ENCODE measurements at regions not wholly inside any gene's neighbourhood (a gene's known extent, or its start where the extent isn't known, plus 50 kb on each side); places are given as distances from the start of the nearest gene placed in this dataset.

GRCh38 chr2:60649721-60650120, 96.3 kb upstream of the BCL11A start:
- H3K27ac ChIP-seq: no peak overlapping the region
- H3K36me3 ChIP-seq: no peaks in the 10 kb centered on the region
- no peak overlapping the region for H3K4me3 ChIP-seq
- H3K27me3 ChIP-seq: no peaks in the 10 kb centered on the region
- intact Hi-C loops (cut with DNase I; ENCODE audit: low total_unique reads): no loop called here
- no peaks in the 10 kb centered on the region for H3K4me1 ChIP-seq
- no peak for DNase-seq (ENCODE audit: low spot score in 2 of 2)
- TF ChIP-seq POLR2A (IDR thresholded peaks at IDR 0.05): no peak
- TF ChIP-seq POLR2AphosphoS5 (IDR thresholded peaks at IDR 0.05): no peak
- TF ChIP-seq CTCF (IDR thresholded peaks at IDR 0.05): no peak
- no peaks in the 10 kb centered on the region for H3K9me3 ChIP-seq

GRCh38 chr2:60652832-60653340, 99.4 kb upstream of the BCL11A start:
- intact Hi-C loops (cut with DNase I; ENCODE audit: low total_unique reads): no loop called here
- H3K27ac ChIP-seq: no peak overlapping the region
- no peaks in the 10 kb centered on the region for H3K27me3 ChIP-seq
- H3K4me3 ChIP-seq: no peak overlapping the region
- no peaks in the 10 kb centered on the region for H3K36me3 ChIP-seq
- H3K9me3 ChIP-seq: no peaks in the 10 kb centered on the region
- no peaks in the 10 kb centered on the region for H3K4me1 ChIP-seq
- no peak for TF ChIP-seq POLR2AphosphoS5 (IDR thresholded peaks at IDR 0.05)
- DNase-seq (ENCODE audit: low spot score in 2 of 2): no peak

- H3K4me1 ChIP-seq: no peaks in the 10 kb centered on the region
- H3K9me3 ChIP-seq: no peaks in the 10 kb centered on the region
- H3K4me3 ChIP-seq: no peak overlapping the region
- no peak for DNase-seq (ENCODE audit: low spot score in 2 of 2)
- no peaks in the 10 kb centered on the region for H3K36me3 ChIP-seq
- TF ChIP-seq POLR2A (IDR thresholded peaks at IDR 0.05): no peak
- TF ChIP-seq CTCF (IDR thresholded peaks at IDR 0.05): no peak
- TF ChIP-seq POLR2AphosphoS5 (IDR thresholded peaks at IDR 0.05): no peak
- H3K27me3 ChIP-seq: no peaks in the 10 kb centered on the region
- no peak overlapping the region for H3K27ac ChIP-seq
- intact Hi-C loops (cut with DNase I; ENCODE audit: low total_unique reads): no loop called here
Measured at GRCh38 chr2:60657673-60658072, 98.4 kb upstream of the PAPOLG start.

- H3K36me3 ChIP-seq: no peaks in the 10 kb centered on the region
- TF ChIP-seq POLR2A (IDR thresholded peaks at IDR 0.05) (no peak), CTCF (IDR thresholded peaks at IDR 0.05) (no peak), POLR2AphosphoS5 (IDR thresholded peaks at IDR 0.05) (no peak)
Measured at GRCh38 chr2:60659026-60659425, 97.0 kb upstream of the PAPOLG start.

GRCh38 chr2:60661073-60661738, 94.9 kb upstream of the PAPOLG start:
- intact Hi-C loops (cut with DNase I; ENCODE audit: low total_unique reads): no loop called here
- no peak for DNase-seq (ENCODE audit: low spot score in 2 of 2)

More at GRCh38 chr2:60659026-60659425, 97.0 kb upstream of the PAPOLG start:
- intact Hi-C loops (cut with DNase I; ENCODE audit: low total_unique reads): no loop called here
- H3K4me3 ChIP-seq: no peak overlapping the region
- no peaks in the 10 kb centered on the region for H3K9me3 ChIP-seq
- no peaks in the 10 kb centered on the region for H3K27me3 ChIP-seq
- no peak overlapping the region for H3K27ac ChIP-seq
- no peak for DNase-seq (ENCODE audit: low spot score in 2 of 2)
- no peaks in the 10 kb centered on the region for H3K4me1 ChIP-seq

More at GRCh38 chr2:60661073-60661738, 94.9 kb upstream of the PAPOLG start:
- H3K9me3 ChIP-seq: no peaks in the 10 kb centered on the region
- no peaks in the 10 kb centered on the region for H3K4me1 ChIP-seq
- no peak overlapping the region for H3K4me3 ChIP-seq
- no peak for TF ChIP-seq CTCF (IDR thresholded peaks at IDR 0.05)
- no peak for TF ChIP-seq POLR2AphosphoS5 (IDR thresholded peaks at IDR 0.05)
- TF ChIP-seq POLR2A (IDR thresholded peaks at IDR 0.05): no peak
- no peaks in the 10 kb centered on the region for H3K27me3 ChIP-seq
- H3K27ac ChIP-seq: no peak overlapping the region
- no peaks in the 10 kb centered on the region for H3K36me3 ChIP-seq
